NCI-H748 (cell line): ENCODE measurements at regions not wholly inside any gene's neighbourhood (a gene's known extent, or its start where the extent isn't known, plus 50 kb on each side); places are given as distances from the start of the nearest gene placed in this dataset.

Experiments
- DNase-seq: peaks from one replicate; lab custom pipeline; 2025; ENCODE audit not compliant: unreplicated experiment; lab: John Stamatoyannopoulos, UW

- no peak for DNase-seq
These were observed 188.3 kb downstream of the PHETA1 start for GRCh38 chr12:111180426-111181142.

- no peak for DNase-seq
These were observed 190.5 kb downstream of the PHETA1 start for GRCh38 chr12:111178181-111179081.

GRCh38 chr12:111175396-111176094 is 193.3 kb downstream of the PHETA1 start:
- no peak for DNase-seq

GRCh38 chr12:111174961-111175345 is 193.9 kb downstream of the PHETA1 start:
- no peak for DNase-seq

- peak; percentile 11 for DNase-seq
These were observed 194.5 kb downstream of the PHETA1 start for GRCh38 chr12:111174251-111174960.

GRCh38 chr12:111173836-111174235 is 195.1 kb downstream of the PHETA1 start:
- DNase-seq: no peak

- no peak for DNase-seq
These were observed 195.5 kb downstream of the PHETA1 start for GRCh38 chr12:111173391-111173790.

GRCh38 chr12:111172786-111173185 is 196.1 kb downstream of the PHETA1 start:
- no peak for DNase-seq

GRCh38 chr12:111171832-111172231 is 197.1 kb downstream of the PHETA1 start:
- no peak for DNase-seq

- DNase-seq: no peak
These were observed 197.6 kb downstream of the PHETA1 start for GRCh38 chr12:111171345-111171744.

GRCh38 chr12:111170543-111170942 is 198.4 kb downstream of the PHETA1 start:
- DNase-seq: no peak

- no peak for DNase-seq
These were observed 199.4 kb downstream of the PHETA1 start for GRCh38 chr12:111169456-111169855.

- no peak for DNase-seq
These were observed 199.9 kb downstream of the PHETA1 start for GRCh38 chr12:111169032-111169431.

- no peak for DNase-seq
These were observed 200.6 kb downstream of the PHETA1 start for GRCh38 chr12:111168009-111168900.

- no peak for DNase-seq
These were observed 201.9 kb downstream of the PHETA1 start for GRCh38 chr12:111166779-111167540.

- no peak for DNase-seq
These were observed 203.9 kb downstream of the PHETA1 start for GRCh38 chr12:111164833-111165525.

GRCh38 chr12:111163422-111163821 is 205.5 kb downstream of the PHETA1 start:
- DNase-seq: no peak

- DNase-seq: no peak
These were observed 207.0 kb downstream of the PHETA1 start for GRCh38 chr12:111161898-111162297.
